ENCODE measurements at regions not wholly inside any gene's neighbourhood (a gene's known extent, or its start where the extent isn't known, plus 50 kb on each side); places are given as distances from the start of the nearest gene placed in this dataset.

DNA sequence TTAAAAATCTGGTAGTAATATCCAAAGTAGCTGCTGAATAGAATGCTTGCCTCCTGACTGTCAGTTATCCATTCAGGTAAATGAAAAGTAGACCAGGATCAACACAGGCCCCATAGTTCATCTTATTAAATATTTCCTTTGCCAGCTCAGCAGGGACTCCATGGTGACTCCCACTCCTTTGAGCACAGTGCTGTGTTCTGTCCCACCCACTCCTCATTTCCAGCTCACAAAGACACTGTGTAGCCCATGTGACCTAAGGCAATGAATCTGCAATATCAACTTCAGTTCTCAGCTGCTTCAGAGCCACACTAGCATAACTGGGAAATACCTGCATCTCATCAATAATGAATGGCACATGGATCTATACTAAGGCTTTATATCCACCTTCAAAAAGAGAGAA, 189.5 kb upstream of the MANEA start:
- TF ChIP-seq EZH2 (IDR thresholded peaks at IDR 0.05), result no peak
- TF ChIP-seq, protein P1, sequence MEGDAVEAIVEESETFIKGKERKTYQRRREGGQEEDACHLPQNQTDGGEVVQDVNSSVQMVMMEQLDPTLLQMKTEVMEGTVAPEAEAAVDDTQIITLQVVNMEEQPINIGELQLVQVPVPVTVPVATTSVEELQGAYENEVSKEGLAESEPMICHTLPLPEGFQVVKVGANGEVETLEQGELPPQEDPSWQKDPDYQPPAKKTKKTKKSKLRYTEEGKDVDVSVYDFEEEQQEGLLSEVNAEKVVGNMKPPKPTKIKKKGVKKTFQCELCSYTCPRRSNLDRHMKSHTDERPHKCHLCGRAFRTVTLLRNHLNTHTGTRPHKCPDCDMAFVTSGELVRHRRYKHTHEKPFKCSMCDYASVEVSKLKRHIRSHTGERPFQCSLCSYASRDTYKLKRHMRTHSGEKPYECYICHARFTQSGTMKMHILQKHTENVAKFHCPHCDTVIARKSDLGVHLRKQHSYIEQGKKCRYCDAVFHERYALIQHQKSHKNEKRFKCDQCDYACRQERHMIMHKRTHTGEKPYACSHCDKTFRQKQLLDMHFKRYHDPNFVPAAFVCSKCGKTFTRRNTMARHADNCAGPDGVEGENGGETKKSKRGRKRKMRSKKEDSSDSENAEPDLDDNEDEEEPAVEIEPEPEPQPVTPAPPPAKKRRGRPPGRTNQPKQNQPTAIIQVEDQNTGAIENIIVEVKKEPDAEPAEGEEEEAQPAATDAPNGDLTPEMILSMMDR (IDR thresholded peaks at IDR 0.05), result no peak
- no peak for TF ChIP-seq EZH2phosphoT487 (IDR thresholded peaks at IDR 0.05)
- DNase-seq (ENCODE audit: low spot score), result no peak
- Histone ChIP-seq H3K4me1 (no peaks in the 10 kb centered on the region), H3K27me3 (no peaks in the 10 kb centered on the region), H3K79me2 (ENCODE audit: low read depth) (no peaks in the 10 kb centered on the region), H3K4me2 (no peak overlapping the region), H2AFZ (replicated peaks) (no peak overlapping the region), H3K36me3 (no peaks in the 10 kb centered on the region), H3F3A (ENCODE audit: low read depth) (no peaks in the 10 kb centered on the region), H3K9me3 (ENCODE audit: low read depth) (no peaks in the 10 kb centered on the region), H3K9ac (no peak overlapping the region), H3K4me3 (no peak overlapping the region), H4K20me1 (ENCODE audit: low read depth) (no peaks in the 10 kb centered on the region), H3K27ac (no peak overlapping the region)
- no peaks in the 10 kb centered on the region for H3K36me3 Mint-ChIP-seq
- H3K9me3 Mint-ChIP-seq, result peaks cover 2% of the 10 kb centered on the region
- no peak overlapping the region for H3K4me3 Mint-ChIP-seq
- peaks cover 2% of the 10 kb centered on the region for H3K27me3 Mint-ChIP-seq (ENCODE audit: insufficient read depth, low read depth)
- H3K27ac Mint-ChIP-seq, result peak overlapping the region; percentile 37
- H3K4me1 Mint-ChIP-seq, result peaks cover 9% of the 10 kb centered on the region

DNA sequence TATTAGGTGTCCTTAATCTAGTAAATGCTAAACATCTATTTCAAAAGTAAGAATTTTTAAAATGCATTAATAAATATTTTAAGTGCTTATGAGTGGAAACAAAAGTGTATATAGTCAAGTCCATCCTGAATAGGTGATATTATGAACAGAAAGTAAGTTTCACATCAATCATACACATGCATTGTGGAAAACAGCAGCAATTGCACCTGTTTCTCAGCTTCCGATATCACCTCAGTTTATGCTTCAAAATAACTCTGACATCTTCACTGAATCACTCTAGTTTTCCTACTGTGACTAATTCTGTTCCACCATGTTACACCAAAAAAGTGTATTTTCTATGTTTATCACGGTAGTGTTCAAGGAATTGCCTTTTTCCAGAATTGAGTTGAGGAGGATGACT, 172.6 kb upstream of the MANEA start:
- Histone ChIP-seq H3K27ac (no peak overlapping the region), H4K20me1 (ENCODE audit: low read depth) (no peaks in the 10 kb centered on the region), H3F3A (ENCODE audit: low read depth) (no peaks in the 10 kb centered on the region), H3K36me3 (no peaks in the 10 kb centered on the region), H2AFZ (replicated peaks) (no peak overlapping the region), H3K79me2 (ENCODE audit: low read depth) (no peaks in the 10 kb centered on the region), H3K4me3 (no peak overlapping the region), H3K27me3 (no peaks in the 10 kb centered on the region), H3K4me1 (no peaks in the 10 kb centered on the region), H3K9ac (no peak overlapping the region), H3K4me2 (no peak overlapping the region), H3K9me3 (ENCODE audit: low read depth) (no peaks in the 10 kb centered on the region)
- no peak for TF ChIP-seq EZH2phosphoT487 (IDR thresholded peaks at IDR 0.05)
- TF ChIP-seq, protein P1 (IDR thresholded peaks at IDR 0.05), result no peak
- no peak for TF ChIP-seq EZH2 (IDR thresholded peaks at IDR 0.05)
- H3K27ac Mint-ChIP-seq, result no peak overlapping the region
- no peaks in the 10 kb centered on the region for H3K4me1 Mint-ChIP-seq
- no peaks in the 10 kb centered on the region for H3K36me3 Mint-ChIP-seq
- no peak overlapping the region for H3K4me3 Mint-ChIP-seq
- H3K9me3 Mint-ChIP-seq, result no peaks in the 10 kb centered on the region
- no peak for DNase-seq (ENCODE audit: low spot score)
- no peaks in the 10 kb centered on the region for H3K27me3 Mint-ChIP-seq (ENCODE audit: insufficient read depth, low read depth)

DNA sequence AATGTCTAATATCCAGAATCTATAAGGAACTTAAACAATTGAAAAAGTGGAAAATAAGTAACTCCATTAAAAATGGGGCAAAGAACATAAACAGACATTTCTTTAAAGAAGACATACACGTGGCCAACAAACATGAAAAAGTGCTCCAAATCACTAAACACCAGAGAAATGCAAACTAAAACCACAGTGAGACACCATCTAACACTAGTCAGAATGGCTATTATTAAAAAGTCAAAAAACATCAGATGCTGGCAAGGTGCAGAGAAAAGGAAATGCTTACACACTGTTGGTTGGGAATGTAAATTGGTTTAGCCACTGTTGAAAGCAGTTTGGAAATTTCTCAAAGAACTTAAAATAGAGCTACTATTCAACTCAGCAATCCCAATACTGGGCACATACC, 169.2 kb upstream of the MANEA start:
- no peak for DNase-seq (ENCODE audit: low spot score)
- no peaks in the 10 kb centered on the region for H3K36me3 ChIP-seq
- H3K27ac ChIP-seq, result no peak overlapping the region
- no peak overlapping the region for H2AFZ ChIP-seq (replicated peaks)
- H3K9ac ChIP-seq, result no peak overlapping the region
- Mint-ChIP-seq H3K27ac (no peak overlapping the region), H3K4me3 (no peak overlapping the region), H3K27me3 (ENCODE audit: insufficient read depth, low read depth) (no peaks in the 10 kb centered on the region), H3K4me1 (no peaks in the 10 kb centered on the region), H3K9me3 (no peaks in the 10 kb centered on the region), H3K36me3 (no peaks in the 10 kb centered on the region)
- H3K4me1 ChIP-seq, result no peaks in the 10 kb centered on the region
- H3K4me2 ChIP-seq, result no peak overlapping the region
- no peaks in the 10 kb centered on the region for H3K9me3 ChIP-seq (ENCODE audit: low read depth)
- H3F3A ChIP-seq (ENCODE audit: low read depth), result no peaks in the 10 kb centered on the region
- H3K4me3 ChIP-seq, result no peak overlapping the region
- no peaks in the 10 kb centered on the region for H4K20me1 ChIP-seq (ENCODE audit: low read depth)
- TF ChIP-seq, protein P1 (IDR thresholded peaks at IDR 0.05), result no peak
- TF ChIP-seq EZH2 (IDR thresholded peaks at IDR 0.05) (no peak), EZH2phosphoT487 (IDR thresholded peaks at IDR 0.05) (no peak)
- no peaks in the 10 kb centered on the region for H3K27me3 ChIP-seq
- no peaks in the 10 kb centered on the region for H3K79me2 ChIP-seq (ENCODE audit: low read depth)

DNA sequence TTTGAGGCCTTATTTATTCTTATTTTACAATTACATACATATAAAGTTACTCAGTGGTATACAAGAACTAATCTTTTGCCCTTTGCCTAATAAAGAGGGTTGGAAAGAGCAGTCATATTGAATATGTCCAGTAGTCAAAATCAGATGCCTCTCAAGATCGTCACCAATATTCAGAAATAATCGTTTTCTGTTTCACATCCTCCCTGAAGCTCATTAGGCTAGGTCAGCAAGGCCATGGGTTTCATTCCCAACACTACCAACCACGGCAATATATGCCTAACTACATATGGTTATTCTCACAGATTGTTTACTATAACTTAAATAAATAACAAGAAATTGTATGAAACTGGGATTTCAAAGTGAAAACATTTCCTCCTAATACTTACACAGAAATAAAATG, 167.2 kb upstream of the MANEA start:
- Histone ChIP-seq H3K27me3 (no peaks in the 10 kb centered on the region), H3K27ac (no peak overlapping the region), H3K4me2 (no peak overlapping the region), H3K4me3 (no peak overlapping the region), H2AFZ (replicated peaks) (no peak overlapping the region), H4K20me1 (ENCODE audit: low read depth) (no peaks in the 10 kb centered on the region), H3K36me3 (no peaks in the 10 kb centered on the region), H3K4me1 (no peaks in the 10 kb centered on the region), H3K79me2 (ENCODE audit: low read depth) (no peaks in the 10 kb centered on the region), H3K9ac (no peak overlapping the region), H3K9me3 (ENCODE audit: low read depth) (no peaks in the 10 kb centered on the region), H3F3A (ENCODE audit: low read depth) (no peaks in the 10 kb centered on the region)
- Mint-ChIP-seq H3K4me1 (no peaks in the 10 kb centered on the region), H3K27ac (no peak overlapping the region), H3K36me3 (no peaks in the 10 kb centered on the region), H3K9me3 (no peaks in the 10 kb centered on the region), H3K27me3 (ENCODE audit: insufficient read depth, low read depth) (no peaks in the 10 kb centered on the region), H3K4me3 (no peak overlapping the region)
- TF ChIP-seq, protein P1 (IDR thresholded peaks at IDR 0.05), result no peak
- TF ChIP-seq EZH2phosphoT487 (IDR thresholded peaks at IDR 0.05) (no peak), EZH2 (IDR thresholded peaks at IDR 0.05) (no peak)
- no peak for DNase-seq (ENCODE audit: low spot score)

Measured in neural progenitor cell (in vitro differentiated cells).